ENCODE measurements at regions not wholly inside any gene's neighbourhood (a gene's known extent, or its start where the extent isn't known, plus 50 kb on each side); places are given as distances from the start of the nearest gene placed in this dataset.

DNA sequence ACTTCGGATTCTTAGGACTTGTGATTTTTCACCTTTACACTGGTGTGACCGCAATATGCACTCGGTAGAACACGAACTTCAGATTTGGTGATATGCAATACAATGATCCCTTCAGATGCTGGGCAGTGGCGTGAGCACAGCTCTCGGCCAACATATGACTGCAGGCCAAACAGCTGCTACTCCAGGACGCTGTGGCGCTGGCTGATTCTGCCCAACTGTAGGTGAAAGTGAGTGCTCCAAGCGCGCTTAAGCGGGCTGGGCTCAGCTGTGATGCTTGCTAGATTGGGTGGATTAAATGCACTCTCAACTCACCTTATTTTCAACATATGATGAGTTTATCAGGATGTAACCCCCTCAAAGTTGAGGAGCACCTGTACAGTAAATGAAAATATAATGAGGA lies 137.6 kb upstream of the RET start:
- TF ChIP-seq, protein P1, sequence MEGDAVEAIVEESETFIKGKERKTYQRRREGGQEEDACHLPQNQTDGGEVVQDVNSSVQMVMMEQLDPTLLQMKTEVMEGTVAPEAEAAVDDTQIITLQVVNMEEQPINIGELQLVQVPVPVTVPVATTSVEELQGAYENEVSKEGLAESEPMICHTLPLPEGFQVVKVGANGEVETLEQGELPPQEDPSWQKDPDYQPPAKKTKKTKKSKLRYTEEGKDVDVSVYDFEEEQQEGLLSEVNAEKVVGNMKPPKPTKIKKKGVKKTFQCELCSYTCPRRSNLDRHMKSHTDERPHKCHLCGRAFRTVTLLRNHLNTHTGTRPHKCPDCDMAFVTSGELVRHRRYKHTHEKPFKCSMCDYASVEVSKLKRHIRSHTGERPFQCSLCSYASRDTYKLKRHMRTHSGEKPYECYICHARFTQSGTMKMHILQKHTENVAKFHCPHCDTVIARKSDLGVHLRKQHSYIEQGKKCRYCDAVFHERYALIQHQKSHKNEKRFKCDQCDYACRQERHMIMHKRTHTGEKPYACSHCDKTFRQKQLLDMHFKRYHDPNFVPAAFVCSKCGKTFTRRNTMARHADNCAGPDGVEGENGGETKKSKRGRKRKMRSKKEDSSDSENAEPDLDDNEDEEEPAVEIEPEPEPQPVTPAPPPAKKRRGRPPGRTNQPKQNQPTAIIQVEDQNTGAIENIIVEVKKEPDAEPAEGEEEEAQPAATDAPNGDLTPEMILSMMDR (IDR thresholded peaks at IDR 0.05): no peak
- TF ChIP-seq POLR2A (IDR thresholded peaks at IDR 0.05): no peak
- no peak for TF ChIP-seq POLR2AphosphoS5 (IDR thresholded peaks at IDR 0.05)
- no peak for TF ChIP-seq EP300 (IDR thresholded peaks at IDR 0.05)

Data from suprapubic skin (tissue), 4 donors.